GM18951 (cell line): ENCODE measurements at regions not wholly inside any gene's neighbourhood (a gene's known extent, or its start where the extent isn't known, plus 50 kb on each side); places are given as distances from the start of the nearest gene placed in this dataset.

Experiments
- POLR2A ChIP-seq: IDR thresholded peaks from 4 replicates; pipeline ENCODE4 v1.6.1; 2011; ENCODE audit warnings: mild to moderate bottlenecking; ENCODE audit not compliant: insufficient read length, insufficient read depth; ENCODE audit errors: extremely low read depth
- in situ Hi-C: fragments of 300-500 bp; cut with MboI; formaldehyde crosslinking; loops from one replicate; pipeline ENCODE4 v1.12.0; 2022; ENCODE audit warnings: low sequenced_read_pairs, mixed read lengths, inconsistent platforms; ENCODE audit not compliant: unreplicated experiment

GRCh38 chr3:80408030-80408721 lies 640.4 kb upstream of the ROBO1 start:
- no peak for TF ChIP-seq POLR2A
- in situ Hi-C loops, result no loop called here

GRCh38 chr3:80405618-80406017 lies 637.8 kb upstream of the ROBO1 start:
- in situ Hi-C loops, result no loop called here
- no peak for TF ChIP-seq POLR2A

GRCh38 chr3:80395023-80395422 lies 627.2 kb upstream of the ROBO1 start:
- no peak for TF ChIP-seq POLR2A
- in situ Hi-C loops, result no loop called here

GRCh38 chr3:80391573-80391972 lies 623.8 kb upstream of the ROBO1 start:
- in situ Hi-C loops, result no loop called here
- no peak for TF ChIP-seq POLR2A

- TF ChIP-seq POLR2A, result no peak
- in situ Hi-C loops, result no loop called here
Observed at GRCh38 chr3:80384811-80385210, 617.0 kb upstream of the ROBO1 start.

- TF ChIP-seq POLR2A, result no peak
- in situ Hi-C loops, result no loop called here
Observed at GRCh38 chr3:80374423-80374822, 606.6 kb upstream of the ROBO1 start.

- TF ChIP-seq POLR2A, result no peak
- in situ Hi-C loops, result no loop called here
Observed at GRCh38 chr3:80368616-80369015, 600.8 kb upstream of the ROBO1 start.

DNA sequence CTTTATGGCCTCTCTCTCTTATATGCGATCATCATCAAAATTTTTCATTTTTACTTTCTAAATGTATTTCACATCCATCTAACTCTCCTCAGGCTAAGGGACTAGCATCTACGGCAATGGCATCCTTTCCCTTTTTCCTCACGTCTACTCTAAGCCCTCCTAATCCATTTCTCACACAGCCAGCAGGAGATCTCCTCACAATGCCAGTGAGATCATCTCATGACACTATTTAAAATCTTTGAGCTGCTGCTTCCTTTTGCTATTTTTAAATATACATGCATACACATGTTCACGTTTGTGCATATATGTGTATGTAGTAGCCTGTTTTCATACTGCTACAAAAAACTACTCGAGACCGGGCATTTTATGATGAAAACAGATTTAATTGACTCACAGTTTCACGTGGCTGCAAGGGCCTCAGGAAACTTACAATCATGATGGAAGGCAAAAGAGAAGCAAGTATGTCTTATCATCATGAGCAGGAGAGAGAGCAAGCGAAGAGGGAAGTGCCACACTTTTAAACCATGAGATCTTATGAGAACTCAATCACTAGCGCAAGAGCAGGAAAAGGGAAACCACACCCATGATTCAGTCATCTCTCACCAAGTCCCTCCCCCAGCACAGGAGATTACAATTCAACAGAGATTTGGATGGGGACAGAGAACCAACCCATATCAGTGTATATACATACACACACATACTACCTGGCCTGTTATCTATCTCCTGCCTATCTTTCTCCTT lies 599.2 kb upstream of the ROBO1 start:
- in situ Hi-C loops, result no loop called here

GRCh38 chr3:80357761-80358160 lies 590.0 kb upstream of the ROBO1 start:
- TF ChIP-seq POLR2A, result no peak
- in situ Hi-C loops, result no loop called here

More for the DNA sequence above, 599.2 kb upstream of the ROBO1 start:
- TF ChIP-seq POLR2A, result no peak

- in situ Hi-C loops, result no loop called here
- TF ChIP-seq POLR2A, result no peak
Observed at GRCh38 chr3:80355144-80355543, 587.3 kb upstream of the ROBO1 start.

- no peak for TF ChIP-seq POLR2A
- in situ Hi-C loops, result no loop called here
Observed at GRCh38 chr3:80351201-80351600, 583.4 kb upstream of the ROBO1 start.

- TF ChIP-seq POLR2A, result no peak
- in situ Hi-C loops, result no loop called here
Observed at GRCh38 chr3:80350771-80351170, 583.0 kb upstream of the ROBO1 start.

GRCh38 chr3:80338366-80338765 lies 570.6 kb upstream of the ROBO1 start:
- in situ Hi-C loops, result no loop called here
- no peak for TF ChIP-seq POLR2A

- in situ Hi-C loops, result no loop called here
Observed at GRCh38 chr3:80334534-80334933, 566.7 kb upstream of the ROBO1 start.

More at GRCh38 chr3:80334534-80334933, 566.7 kb upstream of the ROBO1 start:
- TF ChIP-seq POLR2A, result no peak
